Hindlimb muscle (tissue), 1 donor: ENCODE measurements at regions not wholly inside any gene's neighbourhood (a gene's known extent, or its start where the extent isn't known, plus 50 kb on each side); places are given as distances from the start of the nearest gene placed in this dataset.

Experiments
- DNase-seq: peaks from one replicate; pipeline ENCODE4 v3.0.0-alpha.2; 2013

DNA sequence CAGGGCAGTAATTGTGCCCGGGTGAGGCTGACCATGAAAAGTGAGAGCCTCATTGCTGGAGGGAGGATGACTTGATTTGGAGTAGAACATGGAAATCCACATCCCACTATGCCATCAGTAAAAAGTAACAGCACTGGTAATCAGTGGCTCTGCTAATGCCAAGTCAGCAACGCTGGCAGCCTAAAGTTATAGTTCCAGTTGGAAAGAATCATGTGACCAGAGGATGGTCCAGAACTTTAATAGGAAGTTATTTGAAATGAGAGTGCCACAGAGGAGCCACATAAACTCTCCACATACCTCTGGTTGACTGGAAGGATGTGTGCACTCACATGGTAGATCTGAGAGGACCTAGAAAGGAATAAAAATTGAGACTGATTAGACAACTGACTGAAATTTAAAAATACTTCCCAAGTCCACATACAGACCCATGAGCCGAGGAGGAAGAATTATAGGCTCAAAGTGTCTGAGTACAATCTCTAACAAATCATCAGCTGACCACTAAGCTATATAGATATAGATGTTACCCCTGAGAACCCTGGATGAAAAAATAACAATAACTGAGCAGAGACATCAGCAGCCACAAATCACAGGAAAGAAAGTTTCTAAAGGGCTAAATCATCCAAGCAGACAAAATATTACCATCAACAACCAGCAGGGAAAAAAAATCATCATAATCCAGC is 346.8 kb downstream of the STK39 start:
- no peak for DNase-seq

DNA sequence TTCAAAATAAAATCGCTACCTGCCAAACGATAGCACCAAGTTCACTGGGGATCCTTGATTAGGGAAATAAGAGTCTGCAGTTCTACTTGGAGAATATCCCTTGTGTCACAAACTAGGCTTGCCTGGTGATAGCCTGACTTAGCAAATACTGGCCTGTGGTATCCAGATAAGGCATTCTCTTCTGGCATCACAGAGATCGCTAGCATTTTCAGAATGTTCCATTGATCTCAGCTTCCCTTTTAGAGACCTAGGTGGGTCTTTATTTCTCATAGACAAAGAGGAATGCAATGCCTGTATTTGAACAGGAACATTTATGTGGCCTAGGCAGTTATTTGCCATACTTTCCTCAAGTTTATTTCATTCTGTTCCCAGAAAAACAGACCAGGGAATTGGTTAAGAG is 349.1 kb downstream of the STK39 start:
- DNase-seq: no peak

DNA sequence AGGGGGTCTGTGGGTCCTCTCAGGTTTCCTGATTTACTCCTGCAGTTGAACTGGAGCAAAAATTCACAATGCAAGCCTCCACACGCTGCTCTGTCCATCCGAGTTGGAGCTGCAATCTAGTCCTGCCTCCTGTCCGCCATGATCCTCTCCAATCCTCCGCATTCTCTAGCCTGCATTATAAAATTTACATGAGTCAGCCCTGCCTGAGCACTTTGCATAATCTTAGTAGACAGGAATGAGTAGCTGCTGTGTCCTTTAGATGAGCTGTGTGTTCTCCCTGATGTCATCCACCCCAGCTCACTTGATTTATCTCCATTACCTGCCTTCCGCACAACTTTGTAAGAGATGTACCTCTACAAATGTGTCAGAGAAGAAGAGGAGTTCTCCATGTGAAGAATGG is 355.6 kb downstream of the STK39 start:
- no peak for DNase-seq

DNA sequence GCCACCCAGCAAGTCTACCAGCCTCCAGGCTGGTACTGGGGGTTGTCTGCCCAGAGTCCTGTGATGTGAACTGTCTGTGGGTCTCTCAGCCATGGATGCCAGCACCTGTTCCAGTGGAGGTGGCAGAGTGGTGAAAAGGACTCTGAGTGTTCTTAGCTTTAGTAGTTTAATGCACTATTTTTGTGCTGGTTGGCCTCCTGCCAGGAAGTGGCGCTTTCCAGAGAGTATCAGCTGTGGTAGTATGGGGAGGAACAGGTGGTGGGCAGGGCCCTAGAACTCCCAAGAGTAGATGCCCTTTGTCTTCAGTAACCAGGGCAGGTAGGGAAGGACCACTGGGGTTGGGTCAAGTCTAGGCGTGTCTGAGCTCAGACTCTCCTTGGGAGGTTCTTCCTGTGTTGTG is 356.7 kb downstream of the STK39 start:
- DNase-seq: no peak

DNA sequence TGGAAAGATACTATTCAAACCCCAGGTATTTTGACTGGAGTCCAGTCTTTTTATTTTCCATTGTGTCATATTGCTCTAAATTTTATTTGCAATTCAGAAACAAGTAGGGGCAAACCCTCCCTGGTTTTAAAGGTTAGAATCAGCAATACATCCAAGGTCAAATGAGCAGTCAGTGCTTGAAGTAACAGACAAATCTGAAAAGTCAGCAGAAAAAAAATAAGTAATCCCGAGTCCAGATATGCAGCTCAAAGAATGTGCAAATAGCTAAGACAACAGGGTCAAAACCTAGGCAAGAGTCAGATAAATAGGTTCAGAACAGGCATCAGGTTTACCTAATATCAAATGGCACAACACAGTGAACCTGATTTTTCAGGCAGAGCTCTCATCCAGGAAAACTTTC is 367.0 kb downstream of the STK39 start:
- no peak for DNase-seq

DNA sequence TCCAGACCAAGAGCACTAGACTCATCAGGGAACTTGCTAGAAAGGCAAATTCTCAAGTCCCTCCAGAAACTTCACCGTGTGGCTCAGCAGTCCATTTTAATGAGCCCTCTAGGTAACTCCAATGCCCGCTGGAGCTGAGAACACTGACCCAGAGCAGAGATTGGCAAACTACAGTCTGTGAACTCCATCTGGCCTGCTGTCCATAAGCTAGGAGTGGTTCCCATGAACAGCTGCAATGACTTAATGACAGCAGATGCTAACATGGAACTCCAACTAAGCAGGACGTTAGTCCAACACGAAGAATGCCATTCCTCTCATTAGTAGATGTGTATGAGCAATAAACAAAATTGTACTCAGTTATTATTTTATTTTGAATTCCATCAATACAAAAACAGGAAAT is 371.9 kb downstream of the STK39 start:
- no peak for DNase-seq

DNA sequence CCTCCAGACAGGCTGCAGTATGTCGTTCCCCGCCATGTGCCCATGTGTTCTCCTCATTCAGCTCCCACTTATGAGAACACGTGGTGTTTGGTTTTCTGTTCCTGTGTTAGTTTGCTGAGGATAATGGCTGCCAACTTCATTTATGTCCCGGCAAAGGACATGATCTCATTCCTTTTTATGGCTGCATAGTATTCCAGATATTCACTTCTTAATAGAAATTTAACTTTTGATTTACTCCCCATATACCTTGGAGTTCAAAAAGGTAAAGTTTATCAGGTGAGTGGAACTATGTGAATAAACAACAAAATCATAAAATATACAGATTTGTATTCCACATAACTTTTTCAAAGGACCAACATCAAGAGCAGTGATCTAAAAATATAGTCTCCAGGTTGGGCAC is 372.6 kb downstream of the STK39 start:
- DNase-seq: no peak

DNA sequence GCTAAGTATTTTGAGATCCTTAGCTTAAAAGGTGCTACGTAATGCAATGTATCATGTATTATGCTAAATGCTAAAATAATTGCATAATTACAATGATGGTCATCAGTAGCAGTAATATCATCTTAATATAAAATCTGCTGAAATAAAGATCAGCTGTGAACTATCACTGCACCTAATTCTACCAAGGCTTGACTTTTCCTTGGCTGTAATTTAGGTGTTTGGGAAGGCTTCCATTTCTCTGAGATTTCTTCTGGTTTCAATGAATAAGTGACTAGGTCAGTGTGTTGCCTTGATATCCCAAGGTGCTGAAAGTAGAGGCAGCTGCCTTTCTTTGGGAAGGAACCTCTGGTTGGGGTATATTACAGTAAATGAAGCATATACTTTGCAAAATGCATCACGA is 376.1 kb downstream of the STK39 start:
- DNase-seq: no peak

DNA sequence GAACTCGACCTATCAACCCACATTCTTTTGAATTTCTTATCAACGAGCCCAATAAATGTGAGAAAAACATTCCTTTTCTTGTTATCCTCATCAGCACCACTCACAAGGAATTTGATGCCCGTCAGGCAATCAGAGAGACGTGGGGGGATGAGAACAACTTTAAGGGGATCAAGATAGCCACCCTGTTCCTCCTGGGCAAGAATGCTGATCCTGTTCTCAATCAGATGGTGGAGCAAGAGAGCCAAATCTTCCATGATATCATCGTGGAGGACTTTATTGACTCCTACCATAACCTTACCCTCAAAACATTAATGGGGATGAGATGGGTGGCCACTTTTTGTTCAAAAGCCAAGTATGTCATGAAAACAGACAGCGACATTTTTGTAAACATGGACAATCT is 378.2 kb downstream of the STK39 start:
- no peak for DNase-seq

DNA sequence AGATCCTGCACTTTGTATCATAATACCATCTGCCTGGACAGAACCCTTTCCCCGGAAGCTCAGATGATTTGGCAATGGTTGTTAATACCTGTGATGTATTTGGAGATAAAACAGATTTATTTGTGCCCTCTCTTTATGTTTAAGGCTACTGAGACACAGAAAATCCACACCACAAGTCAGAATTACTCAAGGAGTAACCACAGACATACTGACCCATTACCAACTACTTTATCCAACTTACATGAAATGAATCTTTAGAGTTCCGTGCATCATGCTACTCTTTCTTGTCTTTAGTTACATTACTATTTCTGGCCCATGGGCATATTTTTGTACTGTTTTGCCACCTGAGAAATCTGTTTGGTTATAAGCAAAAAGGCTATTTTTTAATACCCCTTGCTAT is 384.0 kb downstream of the STK39 start:
- DNase-seq: no peak

DNA sequence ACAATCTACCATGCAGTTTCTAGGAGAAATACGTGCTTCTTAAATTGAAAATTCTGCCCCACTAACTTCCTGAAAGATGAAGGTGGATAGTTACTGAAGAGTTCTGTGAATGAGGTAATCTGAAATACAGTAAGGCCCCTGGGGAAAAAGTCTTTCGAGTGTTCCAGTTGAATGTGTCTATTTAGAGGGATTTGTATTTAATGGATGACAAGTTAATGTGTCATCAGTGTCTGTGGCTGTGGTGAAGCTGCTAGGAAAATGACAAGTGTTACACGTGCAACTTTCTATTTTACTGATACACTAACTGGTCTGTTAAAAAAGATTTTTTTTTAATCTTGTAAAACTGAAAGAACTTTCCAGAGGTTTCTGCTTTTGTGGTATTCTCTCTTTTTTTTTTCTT is 384.6 kb downstream of the STK39 start:
- DNase-seq: no peak

DNA sequence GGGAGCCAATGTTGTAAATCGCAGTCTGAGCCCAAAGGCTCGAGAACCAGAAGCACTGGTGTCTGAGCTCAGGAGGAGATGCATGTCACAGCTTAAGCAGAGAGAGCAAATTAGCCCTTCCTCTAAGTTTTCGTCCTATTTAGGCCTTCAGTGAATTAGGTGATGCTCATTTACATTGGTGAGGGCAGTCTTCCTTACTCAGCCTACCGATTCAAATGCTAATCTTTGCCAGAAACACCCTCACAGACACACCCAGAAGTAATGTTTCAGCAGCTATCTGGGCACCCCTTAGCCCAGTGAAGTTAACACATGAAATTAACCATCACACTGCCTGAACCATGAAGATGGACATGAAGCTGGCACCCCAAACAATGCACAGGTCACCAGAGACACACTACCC is 385.1 kb downstream of the STK39 start:
- no peak for DNase-seq

DNA sequence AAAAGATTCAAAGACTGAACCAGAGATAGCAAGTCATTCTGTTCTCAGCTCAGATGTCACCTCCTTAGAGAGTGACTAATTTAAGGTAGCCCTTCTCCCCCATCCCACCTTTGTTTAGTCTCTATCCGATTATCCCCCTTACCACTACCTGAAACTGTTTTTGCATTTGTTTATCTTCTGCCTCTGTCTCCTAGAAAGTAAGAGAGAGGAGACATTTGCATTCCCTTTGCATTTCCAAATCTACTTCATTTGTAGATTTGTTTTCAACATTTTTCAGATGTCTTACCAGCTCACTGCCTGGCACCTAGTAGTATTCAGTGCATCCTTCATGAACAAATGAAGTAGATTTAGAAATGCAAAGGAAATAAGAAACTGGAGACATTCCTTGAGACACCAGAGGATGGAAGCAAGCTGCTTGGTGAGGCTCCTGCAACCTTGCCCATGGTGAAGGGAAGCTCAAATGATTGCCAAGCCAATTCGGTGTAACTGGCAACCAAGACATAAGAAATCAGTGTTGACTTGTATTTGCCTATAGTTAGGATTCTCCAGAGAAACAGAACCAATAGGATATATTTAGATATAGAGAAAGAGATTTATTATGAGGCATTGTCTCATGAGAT is 385.7 kb downstream of the STK39 start:
- no peak for DNase-seq

DNA sequence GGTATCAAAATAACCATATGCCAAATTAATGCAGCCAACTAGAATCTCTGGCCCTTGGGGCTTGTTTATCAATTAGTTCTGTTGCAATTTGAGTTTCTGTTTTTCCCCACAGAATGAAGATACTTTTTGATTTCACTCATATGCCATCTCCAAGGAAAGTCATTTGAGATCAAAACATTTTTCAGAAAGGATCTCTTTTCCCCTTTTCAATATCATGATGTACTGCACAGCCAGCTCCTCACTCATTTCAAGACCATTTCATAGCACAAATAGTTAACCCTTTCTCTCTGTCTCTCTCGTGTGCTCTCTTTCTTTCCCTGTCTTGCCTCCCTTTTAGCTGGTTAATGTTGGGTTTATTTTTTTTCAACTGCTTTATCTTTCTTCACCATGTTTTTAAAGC is 387.3 kb downstream of the STK39 start:
- no peak for DNase-seq

DNA sequence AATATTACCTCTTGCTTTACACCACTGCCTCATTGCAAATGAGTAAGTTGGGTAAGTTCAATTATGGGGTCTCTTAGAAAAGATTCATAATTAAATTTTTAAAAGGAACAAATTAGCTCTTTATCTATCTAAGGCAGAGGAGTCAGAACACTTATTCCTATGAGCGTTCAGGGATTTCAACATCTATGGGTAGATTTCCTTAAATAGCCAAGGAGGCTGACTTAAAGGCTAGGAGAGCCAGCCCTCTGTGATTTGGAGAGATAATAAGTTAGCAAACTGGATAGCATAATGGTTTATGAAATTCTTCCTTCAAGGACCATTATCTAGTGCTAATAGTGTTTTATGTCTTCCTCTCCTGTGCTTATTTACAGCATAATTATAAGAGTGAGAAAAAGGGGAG is 387.7 kb downstream of the STK39 start:
- no peak for DNase-seq

DNA sequence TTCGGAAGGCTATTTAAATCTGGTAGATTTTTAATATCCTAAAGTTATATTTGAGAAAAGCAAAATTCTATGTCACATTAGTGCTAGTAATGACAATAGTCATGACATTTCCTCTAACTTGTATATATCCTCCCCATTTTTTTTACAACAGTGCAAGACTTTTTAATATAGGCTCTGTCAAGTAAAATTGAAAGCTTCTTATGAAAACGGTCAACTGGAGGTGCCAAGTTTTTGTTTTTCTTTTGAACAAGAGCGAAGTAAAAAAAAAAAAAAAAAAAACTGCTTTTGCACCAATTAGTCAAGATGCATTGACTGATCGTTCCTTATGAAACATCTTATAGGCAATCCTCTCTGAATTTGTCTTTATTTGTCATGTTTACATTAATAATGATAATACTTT is 389.3 kb downstream of the STK39 start:
- DNase-seq: no peak

DNA sequence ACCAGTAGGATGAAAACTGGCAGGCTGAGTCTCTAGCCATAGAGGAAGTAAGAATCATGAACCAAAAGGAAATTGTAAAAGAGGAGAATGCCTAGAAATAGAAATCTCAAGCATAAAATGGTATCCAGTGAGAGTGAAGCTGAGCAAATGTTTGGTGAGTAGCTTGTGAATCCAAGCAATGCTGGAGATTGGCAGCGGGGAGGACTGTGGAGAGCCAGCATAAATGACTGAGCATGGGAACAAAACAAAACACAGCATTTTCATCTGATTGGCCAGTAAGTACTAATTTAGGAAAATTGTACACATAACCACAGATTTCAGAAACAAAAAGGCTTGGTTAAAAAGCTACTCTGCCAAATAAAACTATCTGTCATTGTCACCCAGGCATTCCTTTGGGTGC is 390.0 kb downstream of the STK39 start:
- no peak for DNase-seq

DNA sequence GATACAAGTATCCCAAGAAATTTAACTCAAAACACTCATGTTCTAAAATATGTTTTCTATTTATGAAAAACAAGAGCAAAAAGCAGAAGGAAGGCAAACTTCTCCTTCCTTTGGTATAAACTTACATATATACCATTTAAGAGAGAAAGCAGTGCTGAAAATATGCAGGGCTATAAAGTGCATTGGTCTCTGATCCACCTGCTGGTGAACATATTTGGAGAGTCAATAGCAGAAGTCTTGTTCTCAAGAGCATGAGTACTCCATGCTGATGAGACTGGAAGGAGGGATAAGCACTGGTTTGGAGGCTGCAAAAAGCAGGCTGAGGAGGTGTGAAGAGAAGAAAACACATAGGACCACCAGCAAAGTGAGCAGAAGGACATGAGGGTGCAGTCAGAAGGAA is 391.2 kb downstream of the STK39 start:
- DNase-seq: no peak

DNA sequence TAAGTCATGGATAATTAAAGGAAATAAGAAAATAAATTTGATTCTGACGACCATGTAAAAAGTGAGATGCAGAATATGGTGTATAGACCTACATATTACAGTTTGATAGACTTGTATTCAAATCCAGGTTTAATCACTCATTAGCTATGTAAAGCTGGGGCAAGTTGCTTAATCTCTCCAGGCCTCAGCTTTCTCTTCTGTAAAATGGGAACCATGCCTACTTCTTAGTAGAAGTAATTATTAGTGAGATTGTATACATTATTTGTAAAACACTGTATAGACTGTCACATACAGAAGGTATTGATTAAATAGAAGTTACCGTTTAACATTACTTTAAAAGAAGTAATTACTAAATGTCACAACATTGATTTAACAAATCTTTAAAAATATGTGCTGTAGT is 392.2 kb downstream of the STK39 start:
- no peak for DNase-seq

DNA sequence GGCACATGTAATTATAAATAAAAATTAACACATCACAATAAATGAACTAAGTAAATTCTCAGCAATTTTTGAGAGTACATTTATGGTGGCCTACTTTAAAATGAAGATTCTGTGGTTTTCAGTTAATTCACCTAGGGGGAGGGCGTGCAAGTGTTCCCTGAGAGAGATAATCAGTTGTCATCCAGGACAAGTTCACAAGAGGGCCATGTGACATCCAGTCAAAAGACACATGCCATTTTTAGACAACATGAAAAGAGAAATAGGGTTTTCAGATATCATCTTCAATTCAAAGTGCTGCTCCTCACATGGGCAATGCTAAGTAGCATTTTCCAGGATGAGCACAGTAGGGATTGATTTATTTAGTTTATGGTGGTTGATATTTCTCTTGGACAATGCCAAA is 393.7 kb downstream of the STK39 start:
- DNase-seq: no peak

DNA sequence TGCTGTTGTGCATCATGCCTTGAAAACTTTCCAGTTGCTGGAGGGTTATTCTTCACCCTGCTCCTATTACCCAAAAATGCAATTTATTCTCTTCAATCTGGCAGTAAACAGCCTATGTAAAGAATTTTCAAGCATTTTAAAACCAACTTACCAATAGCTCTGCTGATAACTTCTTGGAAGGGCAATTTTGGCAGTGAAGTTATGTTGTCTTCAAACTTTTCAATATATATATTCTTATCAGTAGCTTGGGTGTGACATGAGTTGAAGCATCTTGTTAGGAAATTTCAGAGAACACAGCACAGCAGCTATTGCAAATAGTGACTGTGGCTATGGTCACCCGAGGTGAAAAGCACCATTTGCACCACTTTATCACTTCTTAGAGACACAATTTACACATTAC is 395.5 kb downstream of the STK39 start:
- no peak for DNase-seq

DNA sequence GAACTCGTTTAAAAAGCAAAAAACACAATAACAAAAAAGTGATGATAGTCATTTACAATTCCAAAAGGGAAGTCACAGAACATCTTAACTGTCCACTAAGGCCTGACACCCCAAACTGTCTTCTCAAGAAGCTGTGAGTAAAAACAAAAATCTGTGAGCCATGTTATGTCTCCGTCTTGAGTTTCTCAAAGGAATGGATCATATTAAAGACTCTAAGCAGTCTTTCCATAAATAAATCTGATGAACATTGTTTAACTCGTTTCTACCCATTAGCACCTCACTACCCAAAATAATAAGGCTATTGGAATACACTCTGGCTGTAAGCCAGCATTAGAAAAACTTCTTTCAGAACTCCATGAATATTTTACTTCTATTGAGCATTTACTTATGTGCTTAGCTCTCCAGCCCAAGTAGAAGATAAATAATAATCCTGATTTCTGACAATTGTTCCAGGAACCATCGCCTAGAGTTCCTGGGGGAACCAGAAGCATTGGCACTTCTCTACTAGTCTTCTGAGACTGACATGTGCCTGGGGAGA is 396.0 kb downstream of the STK39 start:
- DNase-seq: no peak

DNA sequence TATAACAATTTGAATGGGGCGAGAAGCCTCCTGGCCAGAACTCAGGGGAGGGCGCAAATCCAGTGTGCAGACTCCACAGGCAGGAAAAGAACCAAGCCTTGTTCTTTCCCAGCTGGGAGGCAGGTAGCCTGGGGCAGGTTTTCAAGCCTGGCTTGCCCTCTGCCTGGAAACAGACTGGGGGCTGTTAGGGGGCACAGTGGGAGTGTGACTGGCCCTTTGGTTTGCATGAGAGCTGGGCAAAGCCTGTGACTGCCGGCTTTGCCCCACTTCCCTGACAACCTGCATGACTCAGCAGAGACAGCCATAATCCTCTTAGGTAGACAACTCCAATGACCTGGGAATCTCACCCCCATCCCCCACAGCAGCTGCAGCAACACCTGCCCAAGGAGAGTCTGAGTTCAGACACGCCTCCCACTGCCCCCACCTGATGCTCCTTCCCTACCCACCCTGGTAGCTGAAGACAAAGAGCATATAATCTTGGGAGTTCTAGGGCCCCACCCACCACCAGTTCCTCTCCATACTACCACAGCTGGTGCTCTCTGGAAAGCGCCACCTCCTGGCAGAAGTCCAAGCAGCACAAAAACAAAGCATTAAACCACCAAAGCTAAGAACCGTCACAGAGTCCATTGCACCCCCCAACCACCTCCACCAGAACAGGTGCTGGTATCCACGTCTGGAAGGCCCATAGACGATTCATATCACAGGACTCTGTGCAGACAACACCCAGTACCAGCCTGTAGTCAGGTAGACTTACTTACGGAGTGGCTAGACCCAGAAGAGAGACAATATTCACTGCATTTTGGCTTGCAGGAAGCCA is 402.5 kb downstream of the STK39 start:
- DNase-seq: no peak

DNA sequence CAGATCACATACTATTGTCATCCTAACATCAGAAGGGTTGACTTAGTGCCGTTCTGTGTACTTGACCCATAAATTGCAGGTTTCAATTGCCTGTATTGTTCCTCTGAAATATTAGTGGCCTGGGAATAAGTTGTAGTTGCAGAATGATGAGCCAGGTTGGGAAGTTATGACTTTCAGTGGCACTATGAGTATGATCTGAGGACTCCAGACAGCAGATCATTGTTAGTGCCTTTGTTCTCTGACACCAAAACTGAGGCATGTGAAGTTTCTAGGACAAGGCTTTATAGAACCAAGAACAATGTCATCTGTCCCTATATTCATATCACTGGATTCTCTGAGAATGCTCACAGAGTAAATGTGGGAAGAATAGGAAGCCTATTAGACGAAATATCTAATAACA is 403.7 kb downstream of the STK39 start:
- no peak for DNase-seq
